HCT116 (cell line): ENCODE measurements at regions not wholly inside any gene's neighbourhood (a gene's known extent, or its start where the extent isn't known, plus 50 kb on each side); places are given as distances from the start of the nearest gene placed in this dataset.

Source experiments
- EZH2phosphoT487 ChIP-seq: fragments of 200-600 bp; IDR thresholded peaks from 2 replicates; pipeline ENCODE4 v1.6.1; 2018; ENCODE audit warnings: antibody characterized with exemption, borderline replicate concordance
- POLR2A ChIP-seq: IDR thresholded peaks from 2 replicates; pipeline ENCODE4 v1.7.0; 2011; ENCODE audit warnings: borderline replicate concordance; ENCODE audit not compliant: insufficient read depth, insufficient read length; ENCODE audit errors: extremely low read depth
- POLR2AphosphoS5 ChIP-seq: IDR thresholded peaks from 2 replicates; pipeline ENCODE4 v1.6.1; 2011; ENCODE audit warnings: mild to moderate bottlenecking, low read depth, low read length, moderate library complexity
- SP1 ChIP-seq: IDR thresholded peaks from 2 replicates; pipeline ENCODE4 v1.6.1; 2012; ENCODE audit warnings: low read depth
- SRF ChIP-seq: IDR thresholded peaks from 2 replicates; pipeline ENCODE4 v1.6.1; 2012; ENCODE audit warnings: low read depth
- TF ChIP-seq, protein P1 (sequence below), 3 experiments: fragments of 200-600 bp in 1 of 3; sonication (generic) in 1 of 3; IDR thresholded peaks in 2 of 3; conservative IDR thresholded peaks in 1 of 3; 2 replicates each; pipeline ENCODE4 v1.5.1; 2012 to 2017; ENCODE audit warnings: low read depth in 2 of 3, low read length in 2 of 3, antibody characterized with exemption in 1 of 3, borderline replicate concordance in 1 of 3, control low read depth in 1 of 3, mild to moderate bottlenecking in 1 of 3, mixed read lengths in 1 of 3, mixed run types in 1 of 3, moderate library complexity in 1 of 3; ENCODE audit not compliant: insufficient read depth in 1 of 3

DNA sequence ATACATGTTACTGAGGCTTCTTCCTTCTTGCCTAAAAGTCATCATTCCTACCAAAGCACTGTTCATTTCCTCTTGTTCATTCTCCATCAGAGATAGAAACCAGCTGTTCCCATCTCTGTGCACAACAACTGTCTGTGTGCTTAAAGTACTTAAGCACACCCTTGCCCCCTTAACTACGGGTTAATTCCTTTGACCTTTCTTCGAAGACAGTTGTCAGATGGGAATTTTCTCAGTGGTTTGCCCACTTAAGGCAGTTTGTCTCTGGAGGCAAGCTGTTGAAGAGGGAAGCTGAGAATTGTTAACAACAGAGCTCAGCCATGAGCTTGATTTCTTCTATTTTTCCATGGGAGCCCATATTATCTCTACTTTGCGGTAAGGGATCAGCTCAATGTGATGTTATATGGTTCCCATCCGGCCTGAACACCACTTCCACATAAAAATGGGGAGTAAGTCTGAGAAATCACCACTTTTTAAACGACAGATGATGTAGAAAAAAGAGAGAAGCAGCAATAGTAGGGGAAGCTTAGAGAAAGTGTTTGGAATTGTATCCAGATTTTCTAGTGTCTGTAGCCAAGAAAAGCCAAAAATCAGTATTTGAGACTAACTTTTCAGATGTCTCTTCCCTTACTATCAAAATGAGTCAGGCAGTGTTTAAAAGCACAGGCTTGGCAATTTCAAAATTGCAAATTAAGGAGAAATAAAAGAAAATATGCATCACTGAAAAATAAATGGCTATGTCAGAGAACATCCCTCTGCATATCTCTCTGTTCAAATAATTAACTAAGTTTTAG is 194.4 kb downstream of the SLIT2 start:
- TF ChIP-seq, protein P1, sequence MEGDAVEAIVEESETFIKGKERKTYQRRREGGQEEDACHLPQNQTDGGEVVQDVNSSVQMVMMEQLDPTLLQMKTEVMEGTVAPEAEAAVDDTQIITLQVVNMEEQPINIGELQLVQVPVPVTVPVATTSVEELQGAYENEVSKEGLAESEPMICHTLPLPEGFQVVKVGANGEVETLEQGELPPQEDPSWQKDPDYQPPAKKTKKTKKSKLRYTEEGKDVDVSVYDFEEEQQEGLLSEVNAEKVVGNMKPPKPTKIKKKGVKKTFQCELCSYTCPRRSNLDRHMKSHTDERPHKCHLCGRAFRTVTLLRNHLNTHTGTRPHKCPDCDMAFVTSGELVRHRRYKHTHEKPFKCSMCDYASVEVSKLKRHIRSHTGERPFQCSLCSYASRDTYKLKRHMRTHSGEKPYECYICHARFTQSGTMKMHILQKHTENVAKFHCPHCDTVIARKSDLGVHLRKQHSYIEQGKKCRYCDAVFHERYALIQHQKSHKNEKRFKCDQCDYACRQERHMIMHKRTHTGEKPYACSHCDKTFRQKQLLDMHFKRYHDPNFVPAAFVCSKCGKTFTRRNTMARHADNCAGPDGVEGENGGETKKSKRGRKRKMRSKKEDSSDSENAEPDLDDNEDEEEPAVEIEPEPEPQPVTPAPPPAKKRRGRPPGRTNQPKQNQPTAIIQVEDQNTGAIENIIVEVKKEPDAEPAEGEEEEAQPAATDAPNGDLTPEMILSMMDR (IDR thresholded peaks at IDR 0.05 in 2 of 3, conservative IDR thresholded peaks at IDR 0.05 in 1 of 3; ENCODE audit: borderline replicate concordance in 1 of 3, insufficient read depth in 1 of 3, low read depth in 2 of 3, low read length in 2 of 3), result no peak
- TF ChIP-seq POLR2AphosphoS5 (no peak), EZH2phosphoT487 (no peak), SRF (no peak), POLR2A (no peak), SP1 (no peak)
